ENCODE measurements at regions not wholly inside any gene's neighbourhood (a gene's known extent, or its start where the extent isn't known, plus 50 kb on each side); places are given as distances from the start of the nearest gene placed in this dataset.

GRCh38 chr17:64778240-64779097 lies 116.4 kb upstream of the SMURF2 start:
- TF ChIP-seq, protein P1, sequence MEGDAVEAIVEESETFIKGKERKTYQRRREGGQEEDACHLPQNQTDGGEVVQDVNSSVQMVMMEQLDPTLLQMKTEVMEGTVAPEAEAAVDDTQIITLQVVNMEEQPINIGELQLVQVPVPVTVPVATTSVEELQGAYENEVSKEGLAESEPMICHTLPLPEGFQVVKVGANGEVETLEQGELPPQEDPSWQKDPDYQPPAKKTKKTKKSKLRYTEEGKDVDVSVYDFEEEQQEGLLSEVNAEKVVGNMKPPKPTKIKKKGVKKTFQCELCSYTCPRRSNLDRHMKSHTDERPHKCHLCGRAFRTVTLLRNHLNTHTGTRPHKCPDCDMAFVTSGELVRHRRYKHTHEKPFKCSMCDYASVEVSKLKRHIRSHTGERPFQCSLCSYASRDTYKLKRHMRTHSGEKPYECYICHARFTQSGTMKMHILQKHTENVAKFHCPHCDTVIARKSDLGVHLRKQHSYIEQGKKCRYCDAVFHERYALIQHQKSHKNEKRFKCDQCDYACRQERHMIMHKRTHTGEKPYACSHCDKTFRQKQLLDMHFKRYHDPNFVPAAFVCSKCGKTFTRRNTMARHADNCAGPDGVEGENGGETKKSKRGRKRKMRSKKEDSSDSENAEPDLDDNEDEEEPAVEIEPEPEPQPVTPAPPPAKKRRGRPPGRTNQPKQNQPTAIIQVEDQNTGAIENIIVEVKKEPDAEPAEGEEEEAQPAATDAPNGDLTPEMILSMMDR (IDR thresholded peaks at IDR 0.05), result no peak
- no peak for TF ChIP-seq POLR2AphosphoS5 (IDR thresholded peaks at IDR 0.05)
- no peak for TF ChIP-seq POLR2A (IDR thresholded peaks at IDR 0.05)
